GM12891 (cell line): ENCODE measurements at regions not wholly inside any gene's neighbourhood (a gene's known extent, or its start where the extent isn't known, plus 50 kb on each side); places are given as distances from the start of the nearest gene placed in this dataset.
"Not testable (repeated sequence)": the region's sequence is repeated elsewhere in the genome, so short reads cannot be mapped to it uniquely, and the experiment has no call there.

ENCODE experiments used
- DNase-seq: peaks from one replicate; pipeline ENCODE4 v3.0.0; 2011; ENCODE audit warnings: low spot score; ENCODE audit not compliant: insufficient read length
- FAIRE-seq: peaks from 2 replicates; lab custom pipeline; 2011; peaks lifted over from hg19 to GRCh38; lab: Jason Lieb, UNC
- PAX5 ChIP-seq: IDR thresholded peaks from 2 replicates; pipeline ENCODE4 v1.6.1; 2011; ENCODE audit warnings: low read length, moderate library complexity, mild to moderate bottlenecking; ENCODE audit not compliant: insufficient read depth, severe bottlenecking
- POLR2A ChIP-seq: IDR thresholded peaks from 2 replicates; pipeline ENCODE4 v1.6.1; 2011; ENCODE audit warnings: low read depth, low read length, control low read depth
- POLR2AphosphoS5 ChIP-seq: IDR thresholded peaks from 2 replicates; pipeline ENCODE4 v1.6.1; 2011; ENCODE audit warnings: low read depth, low read length, control low read depth
- POU2F2 ChIP-seq: IDR thresholded peaks from 2 replicates; pipeline ENCODE4 v1.6.1; 2011; ENCODE audit warnings: low read depth, mild to moderate bottlenecking, control low read depth, low read length, moderate library complexity
- SPI1 ChIP-seq: IDR thresholded peaks from 2 replicates; pipeline ENCODE4 v1.6.1; 2011; ENCODE audit warnings: low read depth, low read length, control low read depth
- TAF1 ChIP-seq: IDR thresholded peaks from 2 replicates; pipeline ENCODE4 v1.6.1; 2011; ENCODE audit warnings: low read depth, low read length, control low read depth

DNA sequence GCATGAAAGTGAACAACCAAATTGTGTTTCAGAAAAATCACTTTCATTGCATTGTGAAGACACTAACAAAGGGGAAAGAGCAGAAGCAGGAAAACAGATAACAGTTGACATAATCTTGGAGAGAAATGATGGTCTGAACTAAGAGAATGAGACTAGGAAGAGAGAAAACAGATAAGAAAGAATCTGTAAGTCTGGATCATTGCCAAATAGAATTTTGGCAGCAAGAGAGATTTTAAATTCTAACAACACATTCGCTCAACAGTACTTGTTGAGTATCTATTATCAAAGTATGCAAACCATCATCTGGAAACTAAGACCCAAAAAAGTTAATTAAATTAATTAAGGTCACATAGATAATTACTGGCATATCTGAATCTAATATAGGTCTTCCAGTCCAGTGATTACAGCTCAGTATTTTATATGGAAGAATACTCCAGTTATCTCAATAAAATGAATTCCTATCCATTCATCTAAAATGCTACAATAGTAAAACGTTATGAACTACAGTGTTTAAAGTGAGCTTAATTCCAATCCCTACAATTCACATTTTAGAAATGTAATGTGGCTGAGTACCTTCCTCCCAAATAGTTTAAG, 166.7 kb upstream of the FAT3 start:
- DNase-seq = no peak
- no peak for FAIRE-seq
- no peak for TF ChIP-seq PAX5
- TF ChIP-seq POLR2A = no peak
- TF ChIP-seq POU2F2 = no peak
- no peak for TF ChIP-seq SPI1
- TF ChIP-seq TAF1 = no peak
- no peak for TF ChIP-seq POLR2AphosphoS5

DNA sequence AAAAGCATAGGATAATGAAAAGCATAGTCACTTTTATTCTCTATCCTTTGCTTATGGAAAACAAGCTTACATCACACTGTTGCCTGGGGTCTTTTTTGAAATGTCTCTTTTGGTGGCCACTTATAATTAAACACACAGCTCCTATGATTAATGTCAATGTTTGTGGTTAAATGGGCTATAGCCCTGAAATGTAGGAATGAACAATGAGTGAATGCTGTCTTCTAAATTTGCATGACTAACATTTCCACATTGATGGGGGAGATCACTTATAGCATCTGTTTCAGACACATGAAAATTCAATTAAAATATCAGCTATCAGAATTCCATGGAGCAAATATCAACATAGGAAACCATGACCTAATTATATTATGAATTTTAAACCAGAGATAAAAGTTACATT, 171.4 kb upstream of the FAT3 start:
- DNase-seq (no peak), FAIRE-seq (no peak)
- TF ChIP-seq POLR2AphosphoS5 = no peak
- TF ChIP-seq POLR2A = no peak
- TF ChIP-seq POU2F2 = no peak
- no peak for TF ChIP-seq TAF1
- TF ChIP-seq PAX5 = no peak
- TF ChIP-seq SPI1 = no peak

DNA sequence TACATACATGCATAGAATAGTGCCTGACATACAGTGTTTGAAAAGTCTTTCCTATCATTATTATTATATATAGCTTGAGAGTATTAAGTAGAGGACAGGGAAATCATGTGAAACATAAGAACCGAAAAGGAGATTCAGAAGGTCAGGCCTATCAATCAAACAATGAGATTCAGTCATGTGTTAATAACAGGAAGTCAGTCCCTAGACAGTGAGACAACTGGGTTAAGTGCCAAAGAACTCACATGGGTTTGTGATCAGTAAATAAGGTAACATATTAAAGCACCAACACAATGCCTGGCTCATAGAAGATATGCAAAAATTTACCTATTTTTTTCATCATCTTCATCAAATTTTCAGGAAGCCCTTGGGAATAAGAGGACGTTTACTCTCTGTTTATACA, 174.3 kb upstream of the FAT3 start:
- DNase-seq (no peak), FAIRE-seq (no peak)
- no peak for TF ChIP-seq TAF1
- no peak for TF ChIP-seq SPI1
- no peak for TF ChIP-seq POLR2AphosphoS5
- TF ChIP-seq PAX5 = no peak
- no peak for TF ChIP-seq POLR2A
- no peak for TF ChIP-seq POU2F2

DNA sequence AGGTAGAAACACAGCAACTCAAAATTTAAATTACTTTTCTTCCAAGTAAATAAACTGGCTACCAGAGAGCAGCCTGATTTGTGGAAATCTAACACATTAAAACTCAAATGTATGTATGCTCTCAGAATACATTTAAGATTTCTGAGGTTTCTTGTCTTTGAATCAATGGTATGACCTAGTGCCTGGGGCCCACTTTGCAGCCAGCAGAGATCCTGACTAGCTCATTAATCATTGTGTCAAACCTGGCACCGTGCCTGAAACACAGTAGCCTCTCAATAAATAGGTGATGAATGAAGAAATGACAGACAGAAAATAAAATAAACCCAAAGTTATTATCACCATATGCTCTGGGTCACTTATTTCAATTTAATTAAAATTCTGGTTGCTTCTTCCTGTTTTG, 176.2 kb upstream of the FAT3 start:
- FAIRE-seq (no peak), DNase-seq (no peak)

GRCh38 chr11:92046103-92046502, 178.5 kb upstream of the FAT3 start:
- FAIRE-seq (no peak), DNase-seq (no peak)
- TF ChIP-seq SPI1 = no peak
- TF ChIP-seq POLR2A = no peak
- TF ChIP-seq PAX5 = no peak
- TF ChIP-seq TAF1 = no peak
- no peak for TF ChIP-seq POLR2AphosphoS5
- no peak for TF ChIP-seq POU2F2

More for the DNA sequence above, 176.2 kb upstream of the FAT3 start:
- no peak for TF ChIP-seq TAF1
- no peak for TF ChIP-seq PAX5
- no peak for TF ChIP-seq SPI1
- no peak for TF ChIP-seq POLR2A
- TF ChIP-seq POLR2AphosphoS5 = no peak
- TF ChIP-seq POU2F2 = no peak

GRCh38 chr11:92045301-92045700, 179.3 kb upstream of the FAT3 start:
- no peak for FAIRE-seq
- TF ChIP-seq POLR2AphosphoS5 = no peak
- no peak for TF ChIP-seq SPI1
- TF ChIP-seq PAX5 = no peak
- no peak for TF ChIP-seq POU2F2
- no peak for TF ChIP-seq TAF1
- TF ChIP-seq POLR2A = no peak
- DNase-seq = no peak

- no peak for TF ChIP-seq POLR2AphosphoS5
- TF ChIP-seq SPI1 = no peak
- no peak for TF ChIP-seq PAX5
- TF ChIP-seq POU2F2 = no peak
- FAIRE-seq (no peak), DNase-seq (no peak)
Observed at GRCh38 chr11:92035488-92035887, 189.1 kb upstream of the FAT3 start.

DNA sequence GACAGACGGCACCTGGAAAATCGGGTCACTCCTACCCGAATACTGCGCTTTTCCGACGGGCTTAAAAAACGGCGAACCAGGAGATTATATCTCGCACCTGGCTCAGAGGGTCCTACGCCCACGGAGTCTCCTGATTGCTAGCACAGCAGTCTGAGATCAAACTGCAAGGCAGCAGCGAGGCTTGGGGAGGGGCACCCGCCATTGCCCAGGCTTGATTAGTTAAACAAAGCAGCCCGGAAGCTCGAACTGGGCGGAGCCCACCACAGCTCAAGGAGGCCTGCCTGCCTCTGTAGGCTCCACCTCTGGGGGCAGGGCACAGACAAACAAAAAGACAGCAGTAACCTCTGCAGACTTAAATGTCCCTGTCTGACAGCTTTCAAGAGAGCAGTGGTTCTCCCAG, 197.5 kb upstream of the FAT3 start:
- FAIRE-seq, DNase-seq: not testable (repeated sequence)

DNA sequence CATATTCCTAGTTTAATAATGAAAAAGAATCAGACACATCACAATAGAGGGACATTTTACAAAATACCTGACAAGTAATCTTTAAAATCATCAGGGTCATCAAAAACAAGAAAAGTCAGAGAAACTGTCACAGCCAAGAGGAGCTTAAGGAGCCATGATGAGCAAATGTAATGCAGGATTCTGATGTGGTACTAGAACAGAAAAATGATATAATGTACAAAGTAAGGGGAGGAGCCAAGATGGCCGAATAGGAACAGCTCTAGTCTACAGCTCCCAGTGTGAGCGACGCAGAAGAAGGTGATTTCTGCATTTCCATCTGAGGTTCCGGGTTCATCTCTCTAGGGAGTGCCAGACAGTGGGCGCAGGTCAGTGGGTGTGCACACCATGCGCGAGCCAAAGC, 198.0 kb upstream of the FAT3 start:
- DNase-seq (no peak), FAIRE-seq (no peak)
- no peak for TF ChIP-seq SPI1
- no peak for TF ChIP-seq POLR2AphosphoS5

GRCh38 chr11:92024788-92025187, 199.8 kb upstream of the FAT3 start:
- FAIRE-seq (no peak), DNase-seq (no peak)
- TF ChIP-seq SPI1 = no peak
- TF ChIP-seq TAF1 = no peak
- TF ChIP-seq POLR2AphosphoS5 = no peak
- no peak for TF ChIP-seq POU2F2
- no peak for TF ChIP-seq PAX5
- TF ChIP-seq POLR2A = no peak
